PFSK-1 (cell line): ENCODE measurements at regions not wholly inside any gene's neighbourhood (a gene's known extent, or its start where the extent isn't known, plus 50 kb on each side); places are given as distances from the start of the nearest gene placed in this dataset.

Source experiments
- FOXP2 ChIP-seq: optimal IDR thresholded peaks from 2 replicates; pipeline ENCODE3; 2011; ENCODE audit warnings: borderline replicate concordance, control low read depth, inconsistent platforms; ENCODE audit not compliant: insufficient read depth; ENCODE audit errors: extremely low read length, extremely low read depth
- POLR2AphosphoS5 ChIP-seq: IDR thresholded peaks from 2 replicates; pipeline ENCODE4 v1.6.1; 2012; ENCODE audit warnings: low read depth, mild to moderate bottlenecking, control low read depth, low read length, moderate library complexity
- SIN3A ChIP-seq: IDR thresholded peaks from 2 replicates; pipeline ENCODE4 v1.6.1; 2012; ENCODE audit warnings: mild to moderate bottlenecking, low read length, moderate library complexity, borderline replicate concordance; ENCODE audit not compliant: insufficient read depth
- TAF1 ChIP-seq: IDR thresholded peaks from 2 replicates; pipeline ENCODE4 v1.6.1; 2012; ENCODE audit warnings: low read length, control low read depth, borderline replicate concordance; ENCODE audit not compliant: insufficient read depth
- TF ChIP-seq, protein P1 (sequence below), 2 experiments: IDR thresholded peaks; 2 replicates each; pipeline versions ENCODE4 v1.6.1 to v1.8.0; 2011 to 2012; ENCODE audit warnings: low read depth in 2 of 2, low read length in 2 of 2, control low read depth in 1 of 2, inconsistent platforms in 1 of 2, mild to moderate bottlenecking in 1 of 2, moderate library complexity in 1 of 2; ENCODE audit not compliant: insufficient read depth in 1 of 2

DNA sequence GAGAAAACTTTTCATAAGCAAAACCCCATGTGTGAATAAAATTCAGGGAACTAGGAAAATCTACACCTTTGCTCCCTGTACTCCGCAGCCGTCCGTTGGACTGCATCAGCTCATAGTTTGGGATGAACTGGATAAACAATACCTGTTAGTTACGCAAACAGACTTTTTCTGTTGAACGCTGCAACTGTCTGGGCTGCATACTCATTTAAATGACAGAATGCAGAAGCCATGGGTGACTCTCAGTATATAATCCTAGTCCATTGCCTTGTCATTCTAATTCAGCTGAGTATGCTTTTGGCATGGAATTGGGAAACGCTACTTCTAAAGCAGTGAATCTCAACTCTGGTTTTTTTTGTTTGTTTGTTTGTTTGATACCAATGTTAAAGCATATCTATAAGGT, 151.6 kb downstream of the SLITRK1 start:
- no peak for TF ChIP-seq SIN3A
- no peak for TF ChIP-seq TAF1
- TF ChIP-seq, protein P1, sequence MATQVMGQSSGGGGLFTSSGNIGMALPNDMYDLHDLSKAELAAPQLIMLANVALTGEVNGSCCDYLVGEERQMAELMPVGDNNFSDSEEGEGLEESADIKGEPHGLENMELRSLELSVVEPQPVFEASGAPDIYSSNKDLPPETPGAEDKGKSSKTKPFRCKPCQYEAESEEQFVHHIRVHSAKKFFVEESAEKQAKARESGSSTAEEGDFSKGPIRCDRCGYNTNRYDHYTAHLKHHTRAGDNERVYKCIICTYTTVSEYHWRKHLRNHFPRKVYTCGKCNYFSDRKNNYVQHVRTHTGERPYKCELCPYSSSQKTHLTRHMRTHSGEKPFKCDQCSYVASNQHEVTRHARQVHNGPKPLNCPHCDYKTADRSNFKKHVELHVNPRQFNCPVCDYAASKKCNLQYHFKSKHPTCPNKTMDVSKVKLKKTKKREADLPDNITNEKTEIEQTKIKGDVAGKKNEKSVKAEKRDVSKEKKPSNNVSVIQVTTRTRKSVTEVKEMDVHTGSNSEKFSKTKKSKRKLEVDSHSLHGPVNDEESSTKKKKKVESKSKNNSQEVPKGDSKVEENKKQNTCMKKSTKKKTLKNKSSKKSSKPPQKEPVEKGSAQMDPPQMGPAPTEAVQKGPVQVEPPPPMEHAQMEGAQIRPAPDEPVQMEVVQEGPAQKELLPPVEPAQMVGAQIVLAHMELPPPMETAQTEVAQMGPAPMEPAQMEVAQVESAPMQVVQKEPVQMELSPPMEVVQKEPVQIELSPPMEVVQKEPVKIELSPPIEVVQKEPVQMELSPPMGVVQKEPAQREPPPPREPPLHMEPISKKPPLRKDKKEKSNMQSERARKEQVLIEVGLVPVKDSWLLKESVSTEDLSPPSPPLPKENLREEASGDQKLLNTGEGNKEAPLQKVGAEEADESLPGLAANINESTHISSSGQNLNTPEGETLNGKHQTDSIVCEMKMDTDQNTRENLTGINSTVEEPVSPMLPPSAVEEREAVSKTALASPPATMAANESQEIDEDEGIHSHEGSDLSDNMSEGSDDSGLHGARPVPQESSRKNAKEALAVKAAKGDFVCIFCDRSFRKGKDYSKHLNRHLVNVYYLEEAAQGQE (IDR thresholded peaks at IDR 0.05; ENCODE audit: insufficient read depth in 1 of 2, low read depth in 2 of 2, low read length in 2 of 2), result no peak
- no peak for TF ChIP-seq POLR2AphosphoS5
- no peak for TF ChIP-seq FOXP2
